CD4-positive, alpha-beta T cell treated with Interleukin-10 for 1 hour (primary cell): ENCODE measurements at regions not wholly inside any gene's neighbourhood (a gene's known extent, or its start where the extent isn't known, plus 50 kb on each side); places are given as distances from the start of the nearest gene placed in this dataset.

Source experiments
- DNase-seq: peaks from one replicate; pipeline ENCODE4 v3.0.0-alpha.2; 2020

- no peak for DNase-seq
Measured at GRCh38 chr9:109953300-109953699, 173.3 kb downstream of the PALM2AKAP2 start.

DNA sequence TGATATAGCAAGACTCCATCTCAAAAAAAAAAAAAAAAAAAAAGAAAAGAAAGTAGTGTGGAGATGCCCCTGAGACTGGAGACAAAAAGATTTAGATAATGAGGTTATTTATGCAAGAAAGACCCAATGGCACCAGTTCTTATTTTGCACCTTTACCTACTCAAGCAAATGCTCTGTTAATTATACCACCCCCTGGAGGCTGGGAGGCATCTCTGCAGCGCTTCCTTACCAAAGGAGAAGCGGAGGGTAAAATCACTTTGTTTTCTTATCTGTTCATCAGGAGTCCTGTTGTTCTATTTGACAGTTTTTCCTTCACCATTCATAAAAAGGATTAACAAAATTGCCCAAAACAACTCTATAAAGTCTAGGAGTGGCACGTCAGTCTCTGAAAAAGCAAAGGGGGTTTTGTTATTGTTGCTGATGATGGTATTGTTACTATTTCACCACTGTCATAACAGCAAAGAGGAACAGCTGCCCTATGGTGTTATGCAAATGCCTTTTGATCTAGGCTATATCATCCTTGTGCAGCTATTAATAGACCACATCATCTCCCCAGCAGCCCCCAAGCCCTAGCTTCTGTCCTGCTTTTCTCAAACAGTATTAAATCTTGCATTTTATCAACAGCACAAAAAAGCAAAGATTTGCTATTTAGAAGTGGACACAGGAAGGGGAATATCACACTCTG is 174.0 kb downstream of the PALM2AKAP2 start:
- no peak for DNase-seq

GRCh38 chr9:109956717-109957440 is 176.9 kb downstream of the PALM2AKAP2 start:
- no peak for DNase-seq

- DNase-seq, result no peak
Measured at GRCh38 chr9:109959679-109960078, 179.7 kb downstream of the PALM2AKAP2 start.

DNA sequence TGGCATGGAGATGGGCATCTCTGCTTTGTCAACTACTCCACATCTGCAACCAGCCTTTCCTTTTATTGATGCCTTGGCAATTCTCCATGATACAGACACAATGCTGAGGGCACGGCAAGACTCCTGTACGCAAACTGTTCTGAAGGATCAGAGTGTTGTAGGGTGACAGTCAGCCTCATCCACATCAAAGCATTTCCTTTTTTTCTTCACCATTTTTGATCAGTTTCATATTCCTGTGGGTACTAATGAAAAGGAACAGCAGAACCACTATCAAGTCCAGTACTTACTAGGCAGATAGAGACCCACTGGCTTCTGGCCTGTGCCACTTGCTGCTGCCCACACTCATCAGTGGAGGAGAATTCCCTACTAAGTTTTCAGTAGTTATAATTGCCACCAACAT is 181.6 kb downstream of the PALM2AKAP2 start:
- no peak for DNase-seq

- no peak for DNase-seq
Measured at GRCh38 chr9:109962215-109962614, 182.2 kb downstream of the PALM2AKAP2 start.

DNA sequence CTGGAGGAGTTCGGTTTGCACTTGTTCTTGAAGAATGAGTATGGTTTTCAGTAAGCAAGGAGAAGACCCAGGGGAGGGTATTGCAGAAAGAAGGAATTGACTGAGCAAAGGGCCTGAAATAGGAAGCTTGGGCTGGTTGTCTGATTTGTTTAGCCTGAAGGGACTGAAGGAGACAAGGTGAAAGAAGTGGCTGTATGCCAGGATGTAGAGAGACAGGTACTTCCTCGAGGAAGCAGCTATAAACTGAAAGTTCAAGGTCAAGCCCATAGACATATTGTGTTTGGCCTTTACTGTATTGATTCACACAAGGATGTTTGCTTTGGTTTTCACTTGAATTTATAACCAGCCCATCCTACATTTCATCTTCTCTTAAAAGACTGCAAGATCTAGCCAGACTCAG is 183.1 kb downstream of the PALM2AKAP2 start:
- DNase-seq, result no peak

DNA sequence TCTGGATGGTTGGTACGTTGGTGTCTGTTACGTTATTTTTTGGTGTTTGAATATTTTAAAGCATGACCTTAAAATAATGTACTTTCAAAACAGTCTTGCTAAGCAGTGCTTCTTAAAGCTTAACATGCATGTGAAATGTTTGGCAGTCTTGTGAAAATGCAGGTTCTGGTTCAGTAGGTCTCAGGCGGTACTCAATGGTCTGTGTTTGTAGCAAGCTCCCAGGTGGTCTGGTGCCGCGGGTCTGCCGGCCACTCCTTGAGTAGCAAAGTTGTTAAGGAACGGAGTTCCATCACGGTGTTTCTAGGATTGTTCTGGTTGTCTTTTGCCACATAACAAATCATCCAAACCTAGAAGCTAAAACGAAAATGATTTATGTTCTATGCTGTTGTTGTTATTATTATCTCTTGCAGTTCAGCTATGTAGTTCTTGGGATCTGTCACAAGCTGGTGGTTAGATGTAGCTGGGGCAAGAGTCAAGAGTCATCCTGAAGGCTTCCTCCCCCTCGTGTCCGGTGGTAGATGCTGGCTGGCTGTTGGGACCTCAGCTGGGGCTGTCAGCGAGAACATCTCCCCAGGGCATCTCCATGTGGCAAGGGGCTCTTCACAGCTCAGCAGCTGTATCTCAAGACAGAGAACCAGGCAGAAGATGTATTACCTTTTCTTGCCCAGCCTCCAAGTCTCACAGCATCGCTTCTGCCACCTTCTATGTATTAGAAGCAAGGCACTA is 186.8 kb downstream of the PALM2AKAP2 start:
- DNase-seq, result no peak

- peak; percentile 48 for DNase-seq
Measured at GRCh38 chr9:109967651-109968642, 187.9 kb downstream of the PALM2AKAP2 start.

DNA sequence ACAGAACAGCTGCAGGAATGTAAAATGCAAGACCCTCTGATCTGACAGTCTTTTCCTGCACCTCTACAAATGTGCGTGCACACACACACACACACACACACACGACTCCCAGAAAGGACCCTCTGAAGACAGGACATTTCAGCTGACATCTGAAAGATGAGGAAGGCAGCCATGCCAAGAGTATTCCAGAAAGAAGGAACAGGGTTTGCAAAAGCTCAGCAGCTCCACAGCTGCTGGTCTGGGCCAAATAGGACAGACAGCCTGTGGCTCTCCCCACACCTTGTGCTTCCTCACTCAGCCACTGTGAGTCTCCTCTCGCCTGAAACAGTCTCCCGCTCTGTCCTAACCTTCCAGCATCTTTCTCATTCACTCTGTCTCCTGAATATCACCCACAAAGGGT is 189.0 kb downstream of the PALM2AKAP2 start:
- no peak for DNase-seq

DNA sequence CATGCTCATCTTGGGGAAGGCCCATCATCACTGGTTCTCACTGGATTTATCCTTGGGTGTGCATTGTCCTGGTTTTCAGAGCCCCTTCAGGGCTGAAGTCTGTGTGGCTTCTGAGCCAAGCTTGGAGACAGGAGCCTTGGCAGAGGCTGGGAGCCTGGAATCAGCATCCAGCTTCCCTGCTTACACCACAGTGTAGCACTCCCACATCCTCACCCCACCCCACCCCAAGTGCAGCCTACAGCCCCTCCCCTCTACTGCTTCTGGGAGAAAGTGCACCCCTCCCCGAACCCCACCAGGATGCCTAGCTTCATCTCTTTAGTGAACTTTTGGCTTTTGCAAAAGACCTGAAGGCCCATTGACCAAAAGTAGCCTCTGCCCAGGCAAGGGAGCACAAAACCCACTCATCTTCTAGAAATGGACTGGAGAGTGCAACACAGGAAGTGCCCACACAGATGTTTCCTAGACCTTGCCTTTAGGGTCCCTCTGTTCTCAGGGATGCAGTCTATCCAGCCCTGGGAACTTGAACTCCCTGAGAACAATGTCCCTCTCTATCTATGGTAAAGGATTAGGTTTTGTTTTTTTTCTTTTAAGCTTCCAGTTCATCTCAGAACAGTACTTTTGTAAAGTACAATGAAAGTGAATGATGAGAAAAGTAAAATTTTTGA is 189.7 kb downstream of the PALM2AKAP2 start:
- DNase-seq, result no peak

GRCh38 chr9:109971226-109971625 is 191.2 kb downstream of the PALM2AKAP2 start:
- DNase-seq, result no peak

GRCh38 chr9:109972026-109972882 is 192.3 kb downstream of the PALM2AKAP2 start:
- peak; percentile 18 for DNase-seq

DNA sequence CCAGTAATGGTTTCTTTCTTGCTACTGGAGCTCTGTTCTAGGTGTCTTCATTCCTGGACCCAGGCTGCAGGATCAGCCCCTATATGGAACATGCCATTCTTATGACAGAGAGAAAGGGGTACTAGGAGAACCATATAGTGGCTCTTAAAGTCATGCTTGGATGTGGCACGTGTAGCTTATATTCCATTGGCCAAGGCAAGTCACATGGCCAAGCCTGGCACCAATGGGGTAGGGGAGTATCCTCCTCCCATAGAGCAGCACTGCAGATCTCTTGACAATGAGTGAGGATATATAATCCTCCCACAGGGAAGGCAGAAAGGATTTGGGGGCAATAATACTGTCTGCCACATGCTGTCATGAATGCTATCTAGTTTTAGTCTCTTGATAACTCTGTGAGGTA is 193.3 kb downstream of the PALM2AKAP2 start:
- no peak for DNase-seq

DNA sequence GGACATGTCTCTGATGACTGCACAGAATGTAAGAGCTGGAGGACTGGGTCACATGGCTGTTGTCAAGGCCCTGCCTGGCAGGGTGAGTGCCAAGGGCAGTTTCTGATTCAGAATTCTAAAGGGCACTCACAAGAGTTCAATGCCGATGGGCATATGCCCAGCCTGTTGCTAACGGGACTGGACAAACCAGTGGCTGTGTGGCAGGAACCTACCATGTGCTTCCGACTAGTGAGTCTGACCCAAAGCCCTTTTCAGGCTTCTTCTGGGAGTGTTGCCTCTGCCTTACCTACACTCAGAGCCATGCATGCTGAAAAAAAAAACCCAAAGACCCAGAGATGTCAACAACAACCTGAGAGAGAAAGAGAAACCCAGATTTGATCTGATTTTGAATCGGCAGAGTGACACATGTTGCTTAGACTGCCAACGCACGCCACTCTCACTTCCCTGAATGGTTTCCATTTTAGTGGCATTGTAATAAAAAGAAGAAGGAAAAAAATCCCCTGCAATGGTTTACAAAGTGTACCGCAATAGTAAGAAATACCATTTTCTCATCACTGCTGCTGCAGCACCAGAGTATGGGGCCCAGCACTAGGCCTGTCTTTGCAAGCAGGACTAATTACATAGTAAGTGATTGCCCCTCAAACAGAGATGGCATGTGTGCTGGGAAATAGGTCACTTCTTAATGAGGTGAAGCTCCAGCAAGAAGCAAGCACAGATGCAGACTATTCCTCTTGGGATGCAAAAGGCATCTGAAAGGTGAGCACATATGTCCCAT is 194.3 kb downstream of the PALM2AKAP2 start:
- peak; percentile 33 for DNase-seq

- no peak for DNase-seq
Measured at GRCh38 chr9:109974918-109975276, 194.9 kb downstream of the PALM2AKAP2 start.

DNA sequence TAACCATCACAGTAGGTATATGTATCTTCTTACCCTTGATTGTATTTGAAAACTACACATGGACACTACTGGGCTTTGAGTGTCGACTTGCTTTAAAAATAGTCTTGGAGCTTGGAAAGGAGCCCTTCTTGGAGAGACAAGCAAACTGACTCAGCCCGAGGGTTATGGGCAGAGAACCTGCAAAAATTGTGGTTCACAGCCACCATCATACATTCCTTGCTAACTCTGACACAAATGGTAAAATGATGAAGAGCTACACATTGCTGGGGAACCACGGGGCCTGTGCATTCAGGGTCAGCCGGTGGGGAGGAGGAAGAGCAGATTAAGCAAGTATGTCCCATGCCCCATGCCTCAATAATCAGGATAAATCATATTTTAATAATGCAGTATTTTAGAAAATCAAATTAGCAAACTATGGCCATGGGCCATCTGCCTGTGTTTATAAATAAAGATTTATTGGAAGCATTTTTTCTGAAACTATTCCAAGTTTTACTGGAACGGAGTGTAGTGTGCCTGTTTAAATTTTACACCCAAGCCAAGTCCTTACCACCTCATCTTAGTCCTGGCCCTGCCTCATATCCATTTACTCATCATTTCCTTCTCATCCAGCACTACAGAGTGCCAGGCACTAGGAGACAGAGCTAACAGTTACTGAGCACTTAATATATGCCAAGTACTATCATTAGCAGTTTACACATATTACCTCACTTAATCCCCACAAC is 195.7 kb downstream of the PALM2AKAP2 start:
- DNase-seq, result no peak

- DNase-seq, result no peak
Measured at GRCh38 chr9:109976303-109976702, 196.3 kb downstream of the PALM2AKAP2 start.

DNA sequence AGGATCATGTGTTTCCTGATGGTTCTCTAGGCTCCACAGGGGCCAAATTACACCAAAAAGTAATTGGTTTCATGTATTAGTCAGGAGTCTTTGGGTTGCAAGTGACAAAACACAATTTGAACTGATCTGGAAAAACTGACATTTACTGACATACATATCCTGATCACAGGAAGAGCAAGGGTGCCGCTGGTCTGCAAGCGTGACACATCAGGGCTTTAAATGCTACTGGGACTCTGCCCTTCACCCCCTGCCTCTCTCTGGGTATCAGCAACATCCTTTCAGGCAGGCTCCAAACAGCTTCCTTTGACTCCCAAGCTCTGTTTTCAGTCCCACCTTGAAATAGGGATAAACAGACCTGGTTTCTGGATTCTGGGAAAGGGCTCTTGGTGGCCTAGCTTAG is 197.5 kb downstream of the PALM2AKAP2 start:
- no peak for DNase-seq

DNA sequence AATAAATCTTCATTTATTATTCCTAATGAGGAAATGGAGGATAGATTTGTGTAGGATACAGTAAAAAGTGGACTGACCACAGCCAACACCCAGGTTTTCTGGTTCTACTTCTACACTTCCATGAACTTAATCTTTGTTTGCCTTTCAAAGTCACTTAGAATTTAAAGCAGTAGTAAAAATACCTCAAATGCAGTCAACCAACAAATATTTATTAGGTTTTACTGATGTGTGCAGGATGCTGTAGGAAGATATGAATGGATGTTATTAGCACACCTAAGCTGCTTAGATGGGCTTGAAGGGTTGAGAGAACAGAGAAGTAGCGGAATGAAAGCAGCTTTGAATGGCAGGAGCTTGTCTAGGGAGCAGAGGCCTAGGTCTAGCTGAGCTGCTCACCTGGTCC is 201.1 kb downstream of the PALM2AKAP2 start:
- DNase-seq, result no peak
